NAMALWA (cell line): ENCODE measurements at regions not wholly inside any gene's neighbourhood (a gene's known extent, or its start where the extent isn't known, plus 50 kb on each side); places are given as distances from the start of the nearest gene placed in this dataset.
A peak's percentile ranks its signal among the peaks of the same experiment; 100 is the strongest.
"Not testable (repeated sequence)": the region's sequence is repeated elsewhere in the genome, so short reads cannot be mapped to it uniquely, and the experiment has no call there.

Source experiments
- DNase-seq: peaks from one replicate; pipeline ENCODE4 v3.0.0-alpha.2; 2015; ENCODE audit warnings: low spot score

DNA sequence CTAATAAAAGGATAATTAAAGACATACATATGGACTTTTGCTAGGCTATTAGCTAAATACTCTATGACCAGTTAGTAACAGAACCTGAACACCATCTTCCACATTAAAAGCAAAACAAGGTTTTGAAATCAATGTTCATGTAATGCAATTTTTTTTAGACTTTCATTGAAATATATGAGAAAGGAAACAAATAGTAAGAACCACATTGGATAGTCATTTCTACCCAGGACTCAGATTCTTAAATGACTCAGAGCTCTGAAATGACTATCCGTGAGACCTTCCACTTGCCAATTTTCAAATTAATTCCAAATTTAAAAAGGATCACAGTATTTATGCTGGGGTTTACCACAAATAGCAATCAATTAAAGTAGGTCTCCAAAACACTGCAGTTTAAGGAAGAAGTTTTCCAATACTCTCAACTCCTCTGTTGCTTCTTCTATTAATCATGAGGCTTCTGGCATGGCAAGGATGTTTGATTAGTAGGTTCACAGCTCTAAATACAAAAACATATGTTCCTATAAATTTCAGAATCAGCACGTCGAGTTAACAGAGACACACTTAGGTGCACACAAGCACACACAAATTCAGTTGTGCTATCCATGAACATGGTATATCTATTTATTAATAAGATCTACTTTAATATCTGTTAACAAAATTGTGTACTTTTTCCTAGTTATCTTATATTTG, 841.0 kb downstream of the RNF144A start:
- DNase-seq: no peak

DNA sequence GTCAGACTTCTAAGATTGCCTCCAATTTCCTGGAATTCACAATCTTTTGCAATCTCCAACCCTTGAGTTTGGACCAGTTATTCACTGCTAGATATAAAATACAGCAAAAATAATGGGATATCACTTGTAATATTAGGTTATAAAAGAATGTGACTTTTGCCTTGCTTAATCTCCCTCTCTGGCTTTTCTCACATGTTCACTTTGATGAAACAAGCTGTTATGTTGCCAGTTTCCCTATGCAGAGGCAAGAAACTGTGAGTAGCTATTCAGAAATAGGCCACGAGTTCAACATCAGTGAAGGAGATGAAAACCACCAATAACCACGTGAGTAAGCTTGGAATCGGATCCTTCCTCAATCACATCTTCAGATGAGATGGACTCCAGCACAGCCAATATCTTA, 842.7 kb downstream of the RNF144A start:
- DNase-seq: no peak

GRCh38 chr2:7763418-7763817, 846.2 kb downstream of the RNF144A start:
- DNase-seq: not testable (repeated sequence)

GRCh38 chr2:7765236-7765635, 848.0 kb downstream of the RNF144A start:
- DNase-seq: no peak

DNA sequence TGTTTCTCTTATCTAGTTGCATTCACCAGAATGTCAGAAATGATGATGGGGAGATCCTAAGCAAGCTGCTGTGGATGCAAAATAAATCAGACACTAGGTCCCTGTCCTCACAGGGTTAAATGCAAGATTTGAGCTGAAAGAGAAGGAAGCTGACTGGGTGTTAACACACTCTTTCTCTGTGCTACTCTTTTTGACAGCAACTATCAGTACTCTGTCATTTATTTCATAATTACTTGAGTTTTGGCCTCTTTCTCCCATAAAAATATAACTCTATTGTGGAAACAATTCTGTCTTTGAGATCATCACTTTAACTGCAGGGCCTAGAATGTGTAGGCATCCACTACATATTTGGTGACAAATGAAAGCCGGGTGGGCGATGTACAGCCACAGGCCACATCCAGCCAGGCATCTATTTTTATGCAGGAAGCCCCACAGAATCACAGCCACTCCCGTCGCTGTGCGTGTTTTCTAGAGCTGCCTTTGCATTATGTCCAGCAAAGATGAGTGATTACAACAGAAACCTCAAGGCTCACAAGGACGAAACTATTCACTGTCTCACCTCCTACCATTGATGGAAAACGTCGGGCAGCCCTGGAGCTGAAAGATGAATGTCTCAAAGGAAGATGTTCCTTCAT, 849.0 kb downstream of the RNF144A start:
- no peak for DNase-seq

DNA sequence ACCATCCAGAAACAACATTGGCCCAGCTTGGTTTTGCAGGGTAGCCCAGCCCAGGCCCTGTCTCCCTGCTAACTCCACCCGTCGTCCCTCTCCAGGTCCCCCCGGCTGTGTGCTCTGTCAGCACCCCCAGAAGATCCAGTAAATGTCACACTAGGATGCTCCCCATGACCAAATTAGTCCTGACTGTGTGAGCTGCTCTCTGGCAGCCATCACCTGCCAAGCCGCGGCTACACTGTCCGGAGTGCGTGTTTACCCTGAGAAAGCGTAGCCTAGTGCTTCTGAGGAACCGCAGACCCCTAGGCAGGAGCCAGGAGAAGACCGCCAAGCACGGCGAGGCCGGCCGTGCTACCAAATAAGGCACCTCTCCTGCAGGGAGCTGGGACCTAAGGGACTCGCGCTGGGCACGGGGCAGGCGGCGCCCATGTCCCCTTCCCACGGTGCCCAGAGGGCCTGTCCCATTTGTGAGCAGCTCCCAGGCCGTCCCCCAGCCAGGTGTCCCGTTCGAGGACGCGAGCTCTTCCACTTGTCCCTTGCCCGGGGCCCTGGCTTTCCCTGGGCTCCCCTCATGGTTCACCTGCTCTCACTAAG, 849.9 kb downstream of the RNF144A start:
- DNase-seq: no peak

GRCh38 chr2:7767902-7768301, 850.7 kb downstream of the RNF144A start:
- DNase-seq: no peak

- DNase-seq: no peak
Observed at GRCh38 chr2:7771781-7772180, 854.6 kb downstream of the RNF144A start.

GRCh38 chr2:7773362-7774360, 856.4 kb downstream of the RNF144A start:
- DNase-seq: no peak

DNA sequence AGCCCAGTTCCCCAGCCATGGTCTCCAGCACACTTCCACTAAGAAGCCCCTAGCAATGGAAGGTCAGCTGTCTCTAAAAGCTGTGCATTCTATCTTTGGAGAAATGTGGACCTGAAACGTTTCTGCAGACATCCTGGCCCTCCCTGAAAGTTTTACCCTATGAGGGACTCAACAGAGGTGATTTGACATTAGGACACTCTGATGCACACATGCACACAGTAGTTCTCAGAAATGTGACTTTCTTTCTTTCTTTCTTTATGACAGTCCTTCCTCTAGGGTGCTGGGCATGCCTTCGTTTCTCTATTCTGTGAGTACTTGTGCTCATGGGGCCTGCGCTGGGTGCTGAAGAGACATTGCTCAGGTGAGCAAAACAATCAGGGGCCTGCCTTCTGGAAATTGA, 857.3 kb downstream of the RNF144A start:
- DNase-seq: no peak

DNA sequence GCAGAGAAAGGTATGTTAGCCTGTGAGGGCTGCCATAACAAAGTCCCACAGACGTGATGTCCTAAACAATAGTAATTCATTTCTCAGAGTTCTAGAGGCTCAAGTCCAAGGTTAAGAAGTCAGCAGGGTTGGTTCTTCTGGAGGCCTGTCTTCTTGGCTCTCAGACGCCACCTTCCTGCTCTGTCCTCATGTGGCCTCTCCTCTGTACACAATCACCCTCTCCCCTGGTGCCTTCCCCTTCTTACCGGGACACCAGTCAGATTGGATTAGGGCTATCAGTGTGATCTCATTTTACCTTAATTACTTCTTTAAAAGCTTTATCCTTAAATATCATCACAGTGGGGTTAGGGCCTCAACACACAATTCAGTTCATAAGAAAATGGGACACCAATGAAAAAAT, 860.5 kb downstream of the RNF144A start:
- DNase-seq: no peak

- no peak for DNase-seq
Observed at GRCh38 chr2:7780321-7780720, 863.1 kb downstream of the RNF144A start.

GRCh38 chr2:7785700-7786099, 868.5 kb downstream of the RNF144A start:
- DNase-seq: no peak

DNA sequence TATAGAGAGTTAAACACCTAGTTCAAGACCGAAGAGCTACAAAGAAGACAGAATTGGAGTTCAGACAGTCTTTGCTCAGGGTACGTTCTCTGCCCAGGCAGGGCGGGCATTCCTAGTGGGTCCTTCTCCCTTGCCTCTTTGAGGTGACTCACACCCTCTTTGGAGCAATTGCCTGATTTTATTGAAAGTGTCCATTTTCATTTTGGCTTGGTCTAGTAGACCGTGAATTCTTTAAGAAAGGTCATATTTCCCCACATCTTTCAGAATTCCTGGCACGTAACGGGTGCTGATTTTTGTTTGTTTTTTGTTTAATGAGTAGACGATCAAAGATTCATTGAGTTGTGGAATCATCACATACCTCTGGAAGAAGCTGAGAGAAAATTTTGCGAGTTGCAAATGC, 871.5 kb downstream of the RNF144A start:
- DNase-seq: no peak

DNA sequence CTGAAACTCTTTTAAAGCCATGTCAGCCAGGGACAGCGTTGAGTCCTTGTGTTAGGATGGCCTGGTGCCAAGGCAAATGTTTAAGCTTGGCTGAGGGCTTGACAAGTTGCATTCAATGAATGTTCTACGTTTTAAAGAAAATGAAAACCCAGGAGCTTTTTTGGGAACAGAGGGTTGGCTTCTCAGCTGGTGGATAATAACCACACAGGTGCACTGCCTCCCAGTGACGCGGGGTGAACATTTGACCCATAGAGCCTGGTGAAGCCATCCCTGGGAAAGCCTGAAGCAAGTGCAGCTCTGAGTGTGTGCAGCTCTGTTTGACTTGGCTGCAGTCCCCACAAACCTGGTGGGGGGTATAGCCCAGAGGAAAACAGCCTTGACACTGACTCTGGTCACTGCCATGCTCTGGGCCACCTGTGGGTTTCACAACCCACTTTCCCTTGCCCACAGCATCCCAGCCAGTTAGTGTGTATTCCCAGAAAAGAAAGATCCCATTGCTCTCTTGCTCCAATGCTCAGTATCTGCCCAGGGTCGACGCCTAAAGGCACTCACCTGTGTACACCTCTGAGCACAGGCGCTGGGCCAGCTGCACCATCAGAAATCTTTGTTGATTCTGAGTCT, 874.9 kb downstream of the RNF144A start:
- DNase-seq: no peak

GRCh38 chr2:7795778-7796563, 878.8 kb downstream of the RNF144A start:
- DNase-seq: peak; percentile 6

- no peak for DNase-seq
Observed at GRCh38 chr2:7800031-7800430, 881.8 kb upstream of the ID2 start.

GRCh38 chr2:7801212-7801611, 880.6 kb upstream of the ID2 start:
- DNase-seq: no peak

DNA sequence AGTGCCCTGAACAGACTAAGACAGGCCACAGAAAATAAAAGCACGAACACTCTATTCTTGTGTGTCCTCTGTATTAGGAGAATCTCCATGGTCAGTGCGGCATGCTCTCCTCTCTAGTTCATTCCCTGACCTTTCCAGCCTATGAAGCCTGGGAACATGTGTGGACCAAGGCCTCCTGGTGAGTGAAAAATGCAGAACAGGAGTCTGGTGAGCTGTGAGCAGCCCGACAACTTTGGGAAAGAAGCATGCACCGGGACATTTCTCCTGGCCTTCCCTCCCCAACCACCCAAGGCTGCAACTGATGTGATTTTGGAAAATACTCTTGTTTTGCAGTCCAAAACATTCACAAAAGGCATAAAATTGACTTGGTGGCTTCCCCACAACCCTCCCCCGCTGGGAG, 878.3 kb upstream of the ID2 start:
- no peak for DNase-seq

DNA sequence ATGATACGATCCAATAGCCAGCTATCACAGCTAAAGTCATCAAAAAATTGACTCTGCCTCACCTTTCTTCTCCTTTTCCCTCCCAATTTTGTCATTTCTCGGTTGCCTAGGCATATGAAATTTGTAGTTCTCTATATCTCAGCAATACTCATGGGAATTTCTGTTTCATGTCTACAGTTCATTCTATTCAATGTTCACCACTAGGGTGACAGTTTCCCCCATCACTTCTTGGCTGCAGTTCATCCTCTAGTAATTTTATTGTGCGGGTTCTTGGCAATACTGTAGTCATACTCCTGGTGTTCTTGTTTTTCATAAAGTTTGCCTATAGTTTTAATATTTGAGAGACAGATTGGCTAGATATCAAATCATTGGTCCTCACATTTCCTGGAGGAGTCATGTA, 872.2 kb upstream of the ID2 start:
- DNase-seq: peak; percentile 17

GRCh38 chr2:7811073-7811472, 870.8 kb upstream of the ID2 start:
- DNase-seq: no peak
